IPS-15b (cell line): ENCODE measurements at regions not wholly inside any gene's neighbourhood (a gene's known extent, or its start where the extent isn't known, plus 50 kb on each side); places are given as distances from the start of the nearest gene placed in this dataset.
"Not testable (repeated sequence)": the region's sequence is repeated elsewhere in the genome, so short reads cannot be mapped to it uniquely, and the experiment has no call there.

Source experiments
- H3K27me3 ChIP-seq: one replicate; pipeline ENCODE4 v1.6.1; 2013; ENCODE audit warnings: low read length; ENCODE audit not compliant: control insufficient read depth, insufficient read depth
- H3K36me3 ChIP-seq: one replicate; pipeline ENCODE4 v1.6.1; 2013; ENCODE audit warnings: low read length; ENCODE audit not compliant: control insufficient read depth, insufficient read depth
- H3K4me1 ChIP-seq: one replicate; pipeline ENCODE4 v1.6.1; 2013; ENCODE audit warnings: mild to moderate bottlenecking, low read length; ENCODE audit not compliant: control insufficient read depth, insufficient read depth
- H3K4me3 ChIP-seq: one replicate; pipeline ENCODE4 v1.5.1; 2013; ENCODE audit warnings: low read depth, low read length
- H3K9ac ChIP-seq: one replicate; pipeline ENCODE4 v1.6.1; 2013; ENCODE audit warnings: low read depth, mild to moderate bottlenecking, low read length
- H3K9me3 ChIP-seq: one replicate; pipeline ENCODE4 v1.6.1; 2013; ENCODE audit warnings: mild to moderate bottlenecking, low read length; ENCODE audit not compliant: control insufficient read depth, insufficient read depth

- Histone ChIP-seq H3K9me3 (no peaks in the 10 kb centered on the region), H3K9ac (no peak overlapping the region), H3K4me1 (no peaks in the 10 kb centered on the region), H3K36me3 (no peaks in the 10 kb centered on the region), H3K4me3 (no peak overlapping the region), H3K27me3 (no peaks in the 10 kb centered on the region)
Measured at GRCh38 chr4:28845158-28845557, 1875.0 kb upstream of the PCDH7 start.

- not testable (repeated sequence) for H3K9ac ChIP-seq, H3K4me1 ChIP-seq, H3K27me3 ChIP-seq, H3K36me3 ChIP-seq, H3K9me3 ChIP-seq, H3K4me3 ChIP-seq
Measured at GRCh38 chr4:28857028-28857427, 1863.1 kb upstream of the PCDH7 start.

GRCh38 chr4:28868841-28869240 is 1851.3 kb upstream of the PCDH7 start:
- Histone ChIP-seq H3K9ac (no peak overlapping the region), H3K9me3 (no peaks in the 10 kb centered on the region), H3K27me3 (no peaks in the 10 kb centered on the region), H3K4me3 (no peak overlapping the region), H3K36me3 (no peaks in the 10 kb centered on the region), H3K4me1 (no peaks in the 10 kb centered on the region)

GRCh38 chr4:28879178-28879577 is 1841.0 kb upstream of the PCDH7 start:
- Histone ChIP-seq H3K27me3 (no peaks in the 10 kb centered on the region), H3K9me3 (no peaks in the 10 kb centered on the region), H3K4me3 (no peak overlapping the region), H3K9ac (no peak overlapping the region), H3K36me3 (no peaks in the 10 kb centered on the region), H3K4me1 (no peaks in the 10 kb centered on the region)

- Histone ChIP-seq H3K9me3 (no peaks in the 10 kb centered on the region), H3K4me1 (no peaks in the 10 kb centered on the region), H3K27me3 (no peaks in the 10 kb centered on the region), H3K9ac (no peak overlapping the region), H3K4me3 (no peak overlapping the region), H3K36me3 (no peaks in the 10 kb centered on the region)
Measured at GRCh38 chr4:28879900-28880299, 1840.3 kb upstream of the PCDH7 start.

GRCh38 chr4:28883211-28883610 is 1837.0 kb upstream of the PCDH7 start:
- Histone ChIP-seq H3K9ac (no peak overlapping the region), H3K4me1 (no peaks in the 10 kb centered on the region), H3K36me3 (no peaks in the 10 kb centered on the region), H3K4me3 (no peak overlapping the region), H3K27me3 (no peaks in the 10 kb centered on the region), H3K9me3 (no peaks in the 10 kb centered on the region)

- no peaks in the 10 kb centered on the region for H3K27me3 ChIP-seq
- H3K36me3 ChIP-seq = no peaks in the 10 kb centered on the region
- no peak overlapping the region for H3K9ac ChIP-seq
- H3K4me3 ChIP-seq = no peak overlapping the region
- H3K4me1 ChIP-seq = no peaks in the 10 kb centered on the region
- H3K9me3 ChIP-seq = no peaks in the 10 kb centered on the region
Measured at GRCh38 chr4:28886934-28887333, 1833.2 kb upstream of the PCDH7 start.

GRCh38 chr4:28890949-28891775 is 1829.0 kb upstream of the PCDH7 start:
- Histone ChIP-seq H3K9ac (no peak overlapping the region), H3K9me3 (no peaks in the 10 kb centered on the region), H3K4me3 (no peak overlapping the region), H3K4me1 (no peaks in the 10 kb centered on the region), H3K27me3 (no peaks in the 10 kb centered on the region), H3K36me3 (no peaks in the 10 kb centered on the region)

- no peaks in the 10 kb centered on the region for H3K4me1 ChIP-seq
- H3K27me3 ChIP-seq = no peaks in the 10 kb centered on the region
- no peaks in the 10 kb centered on the region for H3K36me3 ChIP-seq
- H3K9ac ChIP-seq = no peak overlapping the region
- H3K9me3 ChIP-seq = no peaks in the 10 kb centered on the region
- no peak overlapping the region for H3K4me3 ChIP-seq
Measured at GRCh38 chr4:28913466-28913865, 1806.7 kb upstream of the PCDH7 start.

- Histone ChIP-seq H3K36me3 (no peaks in the 10 kb centered on the region), H3K4me1 (no peaks in the 10 kb centered on the region), H3K27me3 (no peaks in the 10 kb centered on the region), H3K4me3 (no peak overlapping the region), H3K9ac (no peak overlapping the region), H3K9me3 (no peaks in the 10 kb centered on the region)
Measured at GRCh38 chr4:28916585-28916984, 1803.6 kb upstream of the PCDH7 start.

GRCh38 chr4:28918871-28919270 is 1801.3 kb upstream of the PCDH7 start:
- Histone ChIP-seq H3K36me3 (no peaks in the 10 kb centered on the region), H3K9ac (no peak overlapping the region), H3K9me3 (no peaks in the 10 kb centered on the region), H3K4me3 (no peak overlapping the region), H3K4me1 (no peaks in the 10 kb centered on the region), H3K27me3 (no peaks in the 10 kb centered on the region)

GRCh38 chr4:28921886-28922285 is 1798.3 kb upstream of the PCDH7 start:
- Histone ChIP-seq H3K27me3 (no peaks in the 10 kb centered on the region), H3K4me3 (no peak overlapping the region), H3K9ac (no peak overlapping the region), H3K36me3 (no peaks in the 10 kb centered on the region), H3K4me1 (no peaks in the 10 kb centered on the region), H3K9me3 (no peaks in the 10 kb centered on the region)
